GM21367 (cell line): ENCODE measurements at regions not wholly inside any gene's neighbourhood (a gene's known extent, or its start where the extent isn't known, plus 50 kb on each side); places are given as distances from the start of the nearest gene placed in this dataset.
"Not testable (repeated sequence)": the region's sequence is repeated elsewhere in the genome, so short reads cannot be mapped to it uniquely, and the experiment has no call there.

Experiments used
- ATAC-seq: cut with Tn5 transposase; IDR thresholded peaks from one replicate; pipeline ENCODE4 v1.9.1; 2021; ENCODE audit not compliant: unreplicated experiment

DNA sequence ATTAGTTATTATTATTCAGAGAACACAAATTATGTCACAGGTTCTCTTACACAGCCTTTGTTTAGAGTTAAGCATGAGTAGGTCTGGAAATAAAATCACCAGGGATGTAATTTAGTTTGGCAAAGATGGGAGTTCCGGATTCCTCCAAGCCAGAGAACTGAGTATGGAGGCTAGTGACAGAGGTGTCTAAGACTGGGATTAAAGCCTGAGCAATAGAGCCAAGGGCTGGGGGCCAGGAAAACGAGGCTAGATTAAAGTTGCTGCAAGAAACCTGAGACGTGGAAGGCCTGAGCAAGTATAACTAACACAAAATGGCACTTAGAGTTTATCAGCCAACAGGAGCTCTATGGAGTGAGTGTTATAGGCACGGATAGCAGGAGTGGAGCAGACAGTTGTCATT lies 381.6 kb downstream of the SRGAP2C start:
- no peak for ATAC-seq

DNA sequence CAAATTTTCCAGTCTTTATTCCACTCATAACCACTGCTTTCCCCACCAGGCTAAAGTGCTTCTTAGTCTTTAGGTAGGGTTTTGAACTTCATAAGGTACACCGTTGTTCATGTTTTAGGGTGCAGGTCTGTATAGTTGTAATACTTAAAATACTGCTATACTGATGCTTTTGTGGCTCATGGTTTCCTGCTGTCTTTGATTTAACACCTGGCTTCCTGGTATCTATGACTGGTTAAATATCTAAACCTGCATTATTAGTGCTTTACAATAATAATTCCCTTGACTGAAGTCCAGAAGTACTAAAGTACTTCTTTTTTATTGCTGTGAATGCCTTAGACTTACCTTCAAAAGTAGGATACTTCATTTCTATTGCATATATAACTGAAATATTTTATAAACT lies 384.7 kb downstream of the SRGAP2C start:
- ATAC-seq = no peak

DNA sequence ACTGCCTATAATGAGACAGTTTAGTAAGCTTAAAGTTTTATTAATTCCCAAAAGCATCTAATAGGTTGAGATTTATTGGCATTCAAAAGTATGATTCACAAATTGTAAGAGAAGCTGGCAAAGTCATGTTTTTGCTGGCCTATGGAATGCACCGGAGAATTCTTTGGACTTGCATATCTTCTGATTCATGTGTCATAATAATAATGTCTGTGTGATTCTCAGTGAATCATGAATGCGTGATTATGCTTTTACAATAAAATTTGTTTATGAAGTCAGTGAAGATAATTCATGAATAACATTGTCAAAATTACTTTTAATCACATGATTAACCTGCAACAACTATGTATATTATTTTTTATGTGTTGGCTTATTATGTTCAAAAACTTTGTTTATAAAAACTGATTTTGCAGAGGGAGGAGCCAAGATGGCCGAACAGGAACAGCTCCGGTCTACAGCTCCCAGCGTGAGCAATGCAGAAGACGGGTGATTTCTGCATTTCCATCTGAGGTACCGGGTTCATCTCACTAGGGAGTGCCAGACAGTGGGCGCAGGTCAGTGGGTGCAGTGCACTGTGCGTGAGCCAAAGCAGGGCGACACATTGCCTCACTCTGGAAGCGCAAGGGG lies 389.2 kb downstream of the SRGAP2C start:
- not testable (repeated sequence) for ATAC-seq

DNA sequence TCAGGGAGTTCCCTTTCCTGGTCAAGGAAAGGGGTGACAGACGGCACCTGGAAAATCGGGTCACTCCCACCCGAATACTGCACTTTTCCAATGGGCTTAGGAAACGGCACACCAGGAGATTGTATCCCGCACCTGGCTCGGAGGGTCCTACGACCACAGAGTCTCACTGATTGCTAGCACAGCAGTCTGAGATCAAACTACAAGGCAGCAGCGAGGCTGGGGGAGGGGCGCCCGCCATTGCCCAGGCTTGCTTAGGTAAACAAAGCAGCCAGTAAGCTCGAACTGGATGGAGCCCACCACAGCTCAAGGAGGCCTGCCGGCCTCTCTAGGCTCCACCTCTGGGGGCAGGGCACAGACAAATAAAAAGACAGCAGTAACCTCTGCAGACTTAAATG lies 389.7 kb downstream of the SRGAP2C start:
- ATAC-seq = not testable (repeated sequence)

DNA sequence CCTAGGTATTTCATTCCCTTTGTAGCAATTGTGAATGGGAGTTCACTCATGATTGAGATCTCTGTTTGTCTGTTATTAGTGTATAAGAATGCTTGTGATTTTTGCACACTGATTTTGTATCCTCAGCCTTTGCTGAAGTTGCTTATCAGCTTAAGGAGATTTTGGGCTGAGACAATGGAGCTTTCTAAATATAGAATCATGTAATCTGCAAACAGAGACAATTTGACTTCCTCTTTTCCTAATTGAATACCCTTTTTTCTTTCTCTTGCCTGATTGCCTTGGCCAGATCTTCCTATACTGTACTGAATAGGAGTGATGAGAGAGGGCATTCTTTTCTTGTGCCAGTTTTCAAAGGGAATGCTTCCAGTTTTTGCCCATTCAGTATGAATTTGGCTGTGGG lies 398.1 kb downstream of the SRGAP2C start:
- not testable (repeated sequence) for ATAC-seq

DNA sequence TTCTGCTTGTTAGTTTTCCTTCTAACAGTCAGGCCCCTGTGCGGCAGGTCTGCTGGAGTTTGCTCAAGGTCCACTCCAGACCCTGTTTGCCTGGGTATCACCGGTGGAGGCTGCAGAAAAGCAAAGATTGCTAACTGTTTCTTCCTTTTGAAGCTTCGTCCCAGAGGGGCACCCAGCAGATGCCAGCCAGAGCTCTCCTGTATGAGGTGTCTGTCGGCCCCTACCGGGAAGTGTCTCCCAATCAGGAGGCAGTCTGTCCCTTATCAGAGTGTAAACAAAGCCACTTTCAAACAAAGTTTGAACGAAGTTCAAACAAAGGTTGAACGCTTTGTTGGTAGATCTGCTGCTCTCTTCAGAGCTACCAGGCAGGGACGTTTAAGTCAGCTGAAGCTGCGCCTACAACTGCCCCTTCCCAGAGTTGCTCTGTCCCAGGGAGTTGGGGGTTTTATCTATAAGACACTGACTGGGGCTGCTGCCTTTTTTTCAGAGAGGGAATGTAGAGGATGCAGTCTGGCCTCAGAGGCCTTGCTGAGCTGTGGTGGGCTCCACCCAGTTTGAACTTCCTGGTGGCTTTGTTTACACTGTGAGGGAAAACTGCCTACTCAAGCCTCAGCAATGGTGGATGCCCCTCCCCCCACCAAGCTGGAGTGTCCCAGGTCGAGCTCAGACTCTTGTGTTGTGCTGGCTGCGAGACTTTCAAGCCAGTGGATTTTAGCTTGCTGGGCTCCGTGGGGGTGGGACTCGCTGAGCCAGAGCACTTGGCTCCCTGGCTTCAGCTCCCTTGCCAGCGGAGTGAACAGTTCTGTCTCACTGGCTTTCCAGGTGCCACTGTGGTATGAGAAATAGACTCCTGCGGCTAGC lies 401.8 kb downstream of the SRGAP2C start:
- no peak for ATAC-seq

DNA sequence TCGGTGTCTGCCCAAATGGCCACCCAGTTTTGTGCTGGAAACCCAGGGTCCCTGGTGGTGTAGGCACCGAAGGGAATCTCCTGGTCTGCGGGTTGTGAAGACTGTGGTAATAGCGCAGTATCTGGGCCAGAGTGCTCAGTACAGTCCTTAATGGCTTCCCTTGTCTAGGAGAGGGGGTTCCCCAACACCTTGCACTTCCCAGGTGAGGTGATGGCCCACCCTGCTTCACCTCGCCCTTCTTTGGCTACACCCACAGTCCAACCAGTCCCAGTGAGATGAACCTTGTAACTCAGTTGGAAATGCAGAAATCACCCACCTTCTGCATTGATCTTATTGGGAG lies 402.4 kb downstream of the SRGAP2C start:
- ATAC-seq = no peak

DNA sequence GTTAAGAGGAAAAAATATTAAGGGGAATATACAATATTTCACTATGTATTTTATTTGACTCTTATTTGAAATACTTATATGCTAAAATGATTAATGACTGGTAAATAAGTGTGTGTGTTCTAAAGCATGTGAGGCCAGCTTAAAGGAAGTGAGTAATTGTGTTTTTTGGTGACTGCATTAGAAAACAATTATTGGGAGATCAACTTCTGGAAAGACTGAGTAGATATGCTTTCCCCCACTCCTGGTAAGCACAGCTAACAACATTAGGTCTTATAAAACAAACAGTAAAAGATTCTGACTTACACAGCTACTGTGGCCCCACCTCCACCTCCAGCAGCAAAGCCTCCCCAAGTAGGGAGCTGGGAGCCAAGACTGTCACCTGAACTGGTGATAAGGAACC lies 403.0 kb downstream of the SRGAP2C start:
- no peak for ATAC-seq

DNA sequence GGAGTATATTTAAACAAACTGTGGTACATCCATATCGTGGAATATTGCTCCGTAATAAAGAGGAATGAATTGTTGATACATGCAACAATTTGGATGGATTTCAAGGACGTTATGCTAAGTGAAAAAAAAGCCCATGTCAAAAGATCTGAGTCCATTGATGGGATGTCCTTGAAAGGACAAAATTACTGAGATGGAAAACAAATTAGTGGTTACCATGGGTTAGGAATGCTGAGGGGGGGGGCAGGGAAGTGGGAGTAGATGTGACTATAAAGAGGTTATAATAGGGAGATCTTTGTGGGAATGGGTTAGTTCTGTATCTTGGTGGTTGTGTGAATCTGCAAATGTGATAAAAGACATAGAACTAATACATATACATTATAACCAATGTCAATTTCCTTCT lies 409.3 kb downstream of the SRGAP2C start:
- no peak for ATAC-seq

DNA sequence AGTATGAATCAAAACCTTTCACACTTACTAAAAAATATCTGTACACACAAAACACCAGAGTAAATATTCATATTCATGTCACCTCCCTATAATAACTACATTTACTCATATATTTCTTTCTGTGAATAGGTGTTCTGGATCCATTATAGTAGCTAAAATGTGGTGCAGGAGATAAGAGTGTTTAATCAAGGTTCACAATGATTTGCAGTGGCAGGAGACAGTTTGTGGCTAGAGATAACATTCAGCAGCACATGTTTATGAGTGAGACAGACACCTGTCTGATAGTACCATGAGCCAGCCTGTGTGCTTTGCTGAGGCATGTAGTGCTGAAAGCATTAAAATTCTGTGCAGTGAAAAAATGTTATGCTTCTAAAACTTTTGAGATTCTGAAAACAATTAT lies 410.3 kb downstream of the SRGAP2C start:
- ATAC-seq = no peak

DNA sequence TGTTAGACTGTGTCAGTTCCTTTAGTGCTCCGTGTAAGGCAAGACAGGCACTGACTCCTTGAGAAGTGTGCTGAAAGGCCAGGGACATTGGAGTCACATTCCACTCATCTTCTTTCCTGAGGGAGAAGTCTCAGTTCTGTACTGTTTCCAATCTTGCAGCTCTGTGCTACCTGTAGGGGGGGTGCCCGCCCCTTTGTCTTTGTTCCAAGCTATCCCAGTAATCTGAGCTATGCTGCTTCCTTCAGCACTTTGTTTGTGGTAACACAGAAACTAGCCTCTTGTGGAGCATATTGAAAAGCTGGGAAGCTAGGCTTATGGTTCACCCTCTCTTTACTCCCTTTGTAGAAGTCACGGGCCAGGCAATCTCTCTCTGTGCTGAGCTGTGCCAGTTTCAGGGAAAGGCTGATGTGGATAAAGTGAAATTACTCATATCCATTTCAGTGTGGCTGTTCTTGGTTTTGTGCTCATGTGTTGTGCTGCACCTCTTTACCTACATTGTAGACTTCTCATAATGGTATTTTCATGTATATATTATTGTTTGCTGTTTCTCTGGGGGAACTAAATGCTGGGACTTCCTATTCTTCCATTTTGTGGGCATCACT lies 420.2 kb downstream of the SRGAP2C start:
- ATAC-seq = not testable (repeated sequence)

DNA sequence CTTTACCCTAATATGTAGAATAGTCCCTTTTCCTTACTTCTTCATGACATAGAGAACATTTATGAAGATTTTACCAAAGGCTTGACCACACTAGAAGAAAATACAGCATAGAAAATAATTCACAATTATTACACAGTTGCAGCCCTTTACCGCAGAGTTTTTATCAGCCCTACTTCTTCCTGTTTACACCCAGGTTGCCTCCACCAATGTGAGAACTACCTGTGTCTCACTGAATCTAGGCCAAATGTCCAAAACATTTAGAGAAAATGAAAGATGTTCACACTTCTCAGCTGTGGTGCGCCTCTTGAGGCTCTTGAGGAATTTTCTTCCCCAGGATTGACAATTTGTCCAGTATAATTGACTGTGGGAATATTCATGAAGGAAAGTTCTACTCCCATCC lies 422.7 kb downstream of the SRGAP2C start:
- not testable (repeated sequence) for ATAC-seq
